GM12878 (cell line): ENCODE measurements at regions not wholly inside any gene's neighbourhood (a gene's known extent, or its start where the extent isn't known, plus 50 kb on each side); places are given as distances from the start of the nearest gene placed in this dataset.

ENCODE experiments used
- ATAC-seq: fragments of 200-7000 bp; cut with Tn5 transposase; 3 replicates; pipeline ENCODE4 v1.9.1; 2020; ENCODE audit warnings: mild to moderate bottlenecking, moderate library complexity
- BruUV-seq: library from RNA; stranded (reverse); fragments of 400-500 nt; replicated peaks from 2 replicates; lab custom pipeline; 2021; lab: Mats Ljungman, UMichigan
- CTCF ChIA-PET: fragments of 300-600 bp; sonication (Branson Sonifier 250); formaldehyde crosslinking; extraction: SDS; loops from one replicate; lab custom pipeline; 2021; ENCODE audit warnings: inconsistent platforms; lab: Yijun Ruan, JAX
- POLR2A ChIA-PET: fragments of 350-600 bp; formaldehyde crosslinking; extraction: SDS; loops from one replicate; lab custom pipeline; 2021; ENCODE audit warnings: inconsistent platforms; lab: Charles Lee
- RAD21 ChIA-PET: fragments of 300-600 bp; sonication (Branson Sonifier 250); formaldehyde crosslinking; loops from one replicate; lab custom pipeline; 2023; ENCODE audit warnings: antibody characterized with exemption; ENCODE audit not compliant: unreplicated experiment; lab: Charles Lee
- SMC1A ChIA-PET: fragments of 300-600 bp; sonication (Branson Sonifier 250); formaldehyde crosslinking; loops from one replicate; lab custom pipeline; 2023; ENCODE audit not compliant: unreplicated experiment, uncharacterized antibody; lab: Charles Lee
- DNase-seq: peaks from one replicate; pipeline ENCODE4 v3.0.0-alpha.2; 2011; ENCODE audit warnings: low read depth, low spot score
- FAIRE-seq: peaks from 3 replicates; lab custom pipeline; 2011; peaks lifted over from hg19 to GRCh38; lab: Jason Lieb, UNC
- H2AFZ ChIP-seq: 2 replicates; pipeline ENCODE4 v1.6.0; 2011; ENCODE audit warnings: low read depth, low read length, control low read depth; ENCODE audit not compliant: control insufficient read depth
- H3K27ac ChIP-seq: 2 replicates; pipeline ENCODE4 v1.5.1; 2011; ENCODE audit warnings: control low read depth; ENCODE audit not compliant: control insufficient read depth, insufficient read depth
- H3K27me3 ChIP-seq, 2 experiments: replicated peaks in 1 of 2; 2 replicates each; pipeline versions ENCODE4 v1.6.0 to v1.6.1; 2011; ENCODE audit warnings: low read length in 1 of 2; ENCODE audit not compliant: control insufficient read depth in 2 of 2, insufficient read depth in 2 of 2
- H3K36me3 ChIP-seq, 2 experiments: 2 replicates each; pipeline ENCODE4 v1.5.1; 2011; ENCODE audit warnings: low read length in 1 of 2; ENCODE audit not compliant: control insufficient read depth in 2 of 2, insufficient read depth in 2 of 2
- H3K4me1 ChIP-seq: 2 replicates; pipeline ENCODE4 v1.6.1; 2011; ENCODE audit warnings: mild to moderate bottlenecking, low read length, moderate library complexity, mixed read lengths; ENCODE audit not compliant: control insufficient read depth, insufficient read depth
- H3K4me2 ChIP-seq: 2 replicates; pipeline ENCODE4 v1.6.0; 2011; ENCODE audit warnings: control low read depth; ENCODE audit not compliant: control insufficient read depth, insufficient read depth
- H3K4me3 ChIP-seq: fragments of 200-600 bp; sonication (generic); 2 replicates; pipeline ENCODE4 v1.5.1; 2016
- H3K79me2 ChIP-seq: 2 replicates; pipeline ENCODE4 v1.6.0; 2011; ENCODE audit warnings: low read length; ENCODE audit not compliant: control insufficient read depth, insufficient read depth
- H3K9ac ChIP-seq: 2 replicates; pipeline ENCODE4 v1.8.0; 2011; ENCODE audit warnings: low read length, control low read depth, mixed read lengths; ENCODE audit not compliant: control insufficient read depth, insufficient read depth
- H3K9me3 ChIP-seq: replicated peaks from 3 replicates; pipeline ENCODE4 v1.5.1; 2011; ENCODE audit warnings: mild to moderate bottlenecking, low read length; ENCODE audit not compliant: control insufficient read depth, insufficient read depth
- H4K20me1 ChIP-seq: 2 replicates; pipeline ENCODE4 v1.6.0; 2011; ENCODE audit not compliant: control insufficient read depth, insufficient read depth
- BRCA1 ChIP-seq: IDR thresholded peaks from 2 replicates; pipeline ENCODE4 v1.6.1; 2011; ENCODE audit warnings: low read depth, low read length, improper control_type of control experiment
- DPF2 ChIP-seq: fragments of 450-650 bp; IDR thresholded peaks from 2 replicates; pipeline ENCODE4 v1.6.1; 2017; ENCODE audit warnings: mild to moderate bottlenecking
- EGR1 ChIP-seq, 2 experiments: IDR thresholded peaks; 1 replicate in 1 of 2; 2 replicates in 1 of 2; pipeline ENCODE4 v1.6.1; 2011 to 2012; ENCODE audit warnings: low read depth in 2 of 2, low read length in 2 of 2, borderline replicate concordance in 1 of 2, mild to moderate bottlenecking in 1 of 2, moderate library complexity in 1 of 2
- EP300 ChIP-seq, 2 experiments: fragments of 150-350 bp in 1 of 2; IDR thresholded peaks; 2 replicates each; pipeline ENCODE4 v1.6.1; 2011 to 2012; ENCODE audit warnings: low read depth in 2 of 2, low read length in 2 of 2, borderline replicate concordance in 1 of 2, improper control_type of control experiment in 1 of 2, inconsistent platforms in 1 of 2; ENCODE audit not compliant: control insufficient read depth in 1 of 2
- GATAD2B ChIP-seq: fragments of 450-650 bp; conservative IDR thresholded peaks from 2 replicates; pipeline ENCODE4 v1.6.1; 2017; ENCODE audit warnings: low read depth, mild to moderate bottlenecking, moderate library complexity
- HCFC1 ChIP-seq: fragments of 150-350 bp; IDR thresholded peaks from 2 replicates; pipeline ENCODE4 v1.6.1; 2014; ENCODE audit warnings: low read length
- HDAC2 ChIP-seq: fragments of 200-600 bp; sonication (generic); IDR thresholded peaks from 2 replicates; pipeline ENCODE4 v1.6.1; 2017
- RUNX3 ChIP-seq: IDR thresholded peaks from 2 replicates; pipeline ENCODE4 v1.6.1; 2012; ENCODE audit warnings: low read length, inconsistent platforms
- SP1 ChIP-seq: IDR thresholded peaks from one replicate; pipeline ENCODE4 v1.6.1; 2011; ENCODE audit warnings: low read depth, low read length
- STAT3 ChIP-seq: IDR thresholded peaks from 2 replicates; pipeline ENCODE4 v1.6.1; 2011; ENCODE audit warnings: low read depth, low read length, improper control_type of control experiment
- ZNF217 ChIP-seq: fragments of 450-650 bp; IDR thresholded peaks from 2 replicates; pipeline ENCODE4 v1.6.1; 2017; ENCODE audit warnings: antibody characterized with exemption, mild to moderate bottlenecking
- WGBS: methylation state at CpG from one replicate; pipeline ENCODE4 v1.1.6; 2016; ENCODE audit warnings: low lambda C conversion rate; ENCODE audit not compliant: insufficient replicate concordance, insufficient coverage; ENCODE audit errors: missing lambda C conversion rate; 5-methylcytosine and 5-hydroxymethylcytosine counted together
- in situ Hi-C: fragments of 300-500 bp; cut with MboI; formaldehyde crosslinking; loops from 9 replicates; pipeline ENCODE4 v1.14.3; 2018; ENCODE audit warnings: mixed read lengths
- intact Hi-C: fragments of 100-400 bp; cut with micrococcal nuclease; formaldehyde crosslinking; loops from one replicate; pipeline ENCODE4 v1.14.2; 2022; ENCODE audit not compliant: unreplicated experiment

DNA sequence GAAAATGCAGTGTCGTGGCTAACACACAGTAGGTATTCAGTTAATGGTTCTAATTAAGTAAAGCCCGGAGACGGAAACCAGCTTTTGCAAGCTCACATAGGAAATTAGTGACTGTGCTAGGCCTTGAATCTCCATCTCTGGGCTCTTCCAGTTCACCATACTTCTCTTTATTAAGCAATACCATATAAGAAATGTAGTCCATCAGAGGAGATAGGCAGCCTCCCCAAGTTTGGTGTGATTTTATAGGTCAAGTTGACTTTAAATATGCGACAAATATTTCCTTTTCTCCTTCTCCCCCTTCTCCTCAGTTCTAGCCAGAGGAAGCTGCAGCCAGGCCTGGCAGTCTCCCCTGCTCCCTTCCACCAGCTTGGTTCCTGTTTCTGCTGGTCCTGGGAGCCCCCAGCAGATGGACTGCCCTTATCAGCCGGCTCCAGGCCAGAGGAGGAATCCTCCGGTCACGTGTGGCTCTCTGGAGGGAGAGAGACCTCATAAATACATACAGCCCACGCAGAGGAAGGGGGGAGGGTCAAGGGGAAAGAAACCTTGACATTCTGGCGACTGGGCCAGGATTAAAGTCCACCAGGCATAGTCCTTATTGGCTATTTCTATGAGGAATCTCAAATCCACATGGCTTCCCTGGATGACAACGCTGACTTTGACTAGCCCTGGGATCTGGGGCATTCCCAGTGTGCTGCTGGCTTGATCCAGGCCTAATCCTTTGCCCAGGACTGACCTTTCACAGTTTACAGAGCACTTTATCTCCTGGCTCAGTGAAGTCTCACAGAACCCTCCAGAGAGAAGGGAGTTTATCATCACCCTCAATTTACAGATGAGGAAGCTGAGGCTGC, 115.1 kb upstream of the JUN start:
- no peaks in the 10 kb centered on the region for H3K36me3 ChIP-seq
- H3K4me2 ChIP-seq = no peak overlapping the region
- RAD21 ChIA-PET = interaction anchor here (2.0 kb wide), 1 partner anchor 69 kb away, joined by 6 read pairs; no protein-coding TSS in a partner anchor
- H3K9ac ChIP-seq = no peak overlapping the region
- ATAC-seq (no peak), DNase-seq (no peak), FAIRE-seq (no peak)
- H3K27me3 ChIP-seq = no peaks in the 10 kb centered on the region
- TF ChIP-seq STAT3 (no peak), GATAD2B (no peak), ZNF217 (no peak), EGR1 (IDR thresholded peaks at IDR 0.05; ENCODE audit: borderline replicate concordance in 1 of 2, low read depth in 2 of 2, low read length in 2 of 2) (no peak), SP1 (no peak), EP300 (IDR thresholded peaks at IDR 0.05; ENCODE audit: borderline replicate concordance in 1 of 2, control insufficient read depth in 1 of 2, low read depth in 2 of 2, low read length in 2 of 2) (no peak), HCFC1 (no peak), HDAC2 (no peak), DPF2 (no peak), RUNX3 (no peak), BRCA1 (no peak)
- peaks cover 6% of the 10 kb centered on the region; the same call in 1 of the 2 replicates for H3K4me1 ChIP-seq
- BruUV-seq = no TSS peak
- no peaks in the 10 kb centered on the region for H3K79me2 ChIP-seq
- H2AFZ ChIP-seq = no peak overlapping the region
- intact Hi-C loops = loop anchor here (5.0 kb wide), 1 partner anchor 398 kb away; the partner anchor contains the start of gene FGGY
- no peak overlapping the region for H3K4me3 ChIP-seq
- H3K27ac ChIP-seq = no peak overlapping the region
- POLR2A ChIA-PET = interaction anchor here (1.5 kb wide), 1 partner anchor 11 kb away, joined by 3 read pairs; no protein-coding TSS in a partner anchor
- H3K9me3 ChIP-seq = no peaks in the 10 kb centered on the region
- 69% methylated on average over 10 of the region's 10 CpGs for WGBS
- CTCF ChIA-PET = interaction anchor here (0.6 to 1.8 kb wide), 3 partner anchors 112 to 226 kb away, joined by 3 to 5 read pairs (median 3); no protein-coding TSS in a partner anchor
- SMC1A ChIA-PET = interaction anchor here (1.0 to 1.9 kb wide), 5 partner anchors 9 to 798 kb away, joined by 3 to 5 read pairs (median 4); no protein-coding TSS in a partner anchor
- H4K20me1 ChIP-seq = no peaks in the 10 kb centered on the region
- in situ Hi-C loops = no loop called here
